HFF-Myc (cell line): ENCODE measurements at regions not wholly inside any gene's neighbourhood (a gene's known extent, or its start where the extent isn't known, plus 50 kb on each side); places are given as distances from the start of the nearest gene placed in this dataset.

ENCODE experiments used
- DNase-seq: peaks from one replicate; pipeline ENCODE4 v3.0.0-alpha.2; 2011; ENCODE audit warnings: low read depth; ENCODE audit errors: extremely low read depth
- H3K4me3 ChIP-seq: replicated peaks from 2 replicates; pipeline ENCODE4 v1.5.1; 2011; ENCODE audit warnings: low read depth, mild to moderate bottlenecking, control low read depth, low read length
- TF ChIP-seq, protein P1 (sequence below): IDR thresholded peaks from 2 replicates; pipeline ENCODE4 v1.5.1; 2012; ENCODE audit warnings: mild to moderate bottlenecking, low read depth, low read length, control low read depth; ENCODE audit errors: missing control alignments

- TF ChIP-seq, protein P1, sequence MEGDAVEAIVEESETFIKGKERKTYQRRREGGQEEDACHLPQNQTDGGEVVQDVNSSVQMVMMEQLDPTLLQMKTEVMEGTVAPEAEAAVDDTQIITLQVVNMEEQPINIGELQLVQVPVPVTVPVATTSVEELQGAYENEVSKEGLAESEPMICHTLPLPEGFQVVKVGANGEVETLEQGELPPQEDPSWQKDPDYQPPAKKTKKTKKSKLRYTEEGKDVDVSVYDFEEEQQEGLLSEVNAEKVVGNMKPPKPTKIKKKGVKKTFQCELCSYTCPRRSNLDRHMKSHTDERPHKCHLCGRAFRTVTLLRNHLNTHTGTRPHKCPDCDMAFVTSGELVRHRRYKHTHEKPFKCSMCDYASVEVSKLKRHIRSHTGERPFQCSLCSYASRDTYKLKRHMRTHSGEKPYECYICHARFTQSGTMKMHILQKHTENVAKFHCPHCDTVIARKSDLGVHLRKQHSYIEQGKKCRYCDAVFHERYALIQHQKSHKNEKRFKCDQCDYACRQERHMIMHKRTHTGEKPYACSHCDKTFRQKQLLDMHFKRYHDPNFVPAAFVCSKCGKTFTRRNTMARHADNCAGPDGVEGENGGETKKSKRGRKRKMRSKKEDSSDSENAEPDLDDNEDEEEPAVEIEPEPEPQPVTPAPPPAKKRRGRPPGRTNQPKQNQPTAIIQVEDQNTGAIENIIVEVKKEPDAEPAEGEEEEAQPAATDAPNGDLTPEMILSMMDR = no peak
- no peak overlapping the region for H3K4me3 ChIP-seq
- no peak for DNase-seq
Measured at GRCh38 chr1:98299861-98300260, 361.7 kb upstream of the SNX7 start.

- H3K4me3 ChIP-seq = no peak overlapping the region
- TF ChIP-seq, protein P1 = no peak
- DNase-seq = no peak
Measured at GRCh38 chr1:98299313-98299712, 362.2 kb upstream of the SNX7 start.

DNA sequence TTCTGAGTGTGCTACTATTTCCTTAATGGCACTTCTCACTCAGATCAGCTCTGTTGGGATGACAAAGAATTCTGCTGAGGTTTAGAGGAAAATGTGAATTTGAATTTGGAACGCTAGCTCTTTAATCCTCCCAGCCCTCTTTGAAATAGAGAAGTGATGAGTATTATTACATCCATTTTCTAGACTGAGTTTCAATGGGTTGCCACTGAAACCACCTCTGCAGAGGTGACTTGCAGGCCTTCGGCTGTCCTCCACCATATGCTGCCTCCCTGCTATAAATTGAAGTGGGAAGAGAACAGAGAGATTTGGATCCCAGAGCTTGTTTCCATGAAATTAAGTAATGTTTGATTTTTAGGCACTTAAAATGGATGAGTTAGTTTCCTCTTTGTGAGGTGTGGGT, 363.2 kb upstream of the SNX7 start:
- TF ChIP-seq, protein P1 = no peak
- no peak overlapping the region for H3K4me3 ChIP-seq
- no peak for DNase-seq

DNA sequence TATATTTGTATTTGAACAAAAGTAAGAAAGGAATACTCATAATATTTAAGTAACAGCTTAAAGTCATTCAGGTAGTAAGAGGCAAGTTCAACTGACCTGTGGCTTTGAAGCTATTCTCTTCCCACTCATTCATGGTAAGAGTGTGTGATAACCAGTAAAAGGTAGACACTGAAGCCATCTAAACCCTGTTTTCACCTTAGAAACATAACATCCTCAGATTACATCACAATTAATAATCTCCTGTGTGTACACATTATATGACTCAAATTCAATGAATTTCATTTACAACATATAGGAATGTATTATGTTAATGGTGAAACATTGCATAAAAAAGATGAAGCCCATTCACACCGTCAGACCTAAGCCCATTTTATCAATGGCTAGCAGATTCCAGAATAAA, 364.8 kb upstream of the SNX7 start:
- TF ChIP-seq, protein P1 = no peak
- no peak for DNase-seq
- H3K4me3 ChIP-seq = no peak overlapping the region

GRCh38 chr1:98294127-98294526, 367.4 kb upstream of the SNX7 start:
- TF ChIP-seq, protein P1 = no peak
- H3K4me3 ChIP-seq = no peak overlapping the region
- DNase-seq = no peak

DNA sequence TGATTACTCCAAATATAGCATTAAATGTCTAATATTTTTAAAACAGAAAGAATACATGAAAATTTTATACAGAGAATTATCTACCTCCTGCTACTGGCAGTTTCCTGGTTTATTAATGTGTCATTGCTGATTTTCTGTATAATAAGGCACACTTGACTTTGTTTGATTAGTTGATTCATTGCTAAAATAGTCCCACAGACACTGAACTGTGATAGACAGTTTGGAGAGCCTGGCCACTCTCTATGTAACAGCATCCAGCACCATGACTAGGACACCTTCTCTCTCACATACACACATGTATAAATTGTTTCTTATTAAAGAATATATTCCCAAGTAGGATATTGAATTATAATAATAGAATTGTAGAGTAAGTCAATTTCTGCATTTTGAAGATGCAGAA, 368.5 kb upstream of the SNX7 start:
- TF ChIP-seq, protein P1 = no peak
- no peak for DNase-seq
- H3K4me3 ChIP-seq = no peak overlapping the region

DNA sequence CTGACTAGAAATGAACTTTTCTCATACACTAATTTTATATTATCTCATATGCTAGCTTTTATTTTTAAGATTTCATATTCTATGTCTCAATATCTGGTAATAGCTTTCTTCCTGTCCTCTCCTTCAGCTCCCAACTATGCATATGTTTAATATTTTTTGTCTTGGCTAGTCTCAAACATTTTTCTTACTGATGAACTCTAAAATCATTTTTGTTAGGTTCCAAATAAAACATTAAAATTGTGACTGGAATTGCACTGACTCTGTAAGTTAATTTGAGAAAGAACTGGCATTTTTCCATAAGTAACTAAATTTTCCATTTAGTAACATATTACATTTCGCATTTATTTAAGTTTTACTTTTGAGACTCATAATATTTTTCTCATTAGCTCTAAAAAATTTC, 368.5 kb upstream of the DPYD start:
- TF ChIP-seq, protein P1 = no peak
- no peak for DNase-seq
- H3K4me3 ChIP-seq = no peak overlapping the region
